Esophagus (tissue), 2 donors: ENCODE measurements at regions not wholly inside any gene's neighbourhood (a gene's known extent, or its start where the extent isn't known, plus 50 kb on each side); places are given as distances from the start of the nearest gene placed in this dataset.

Experiments
- H3K27ac ChIP-seq, 2 donors: one replicate each; pipeline ENCODE4 v1.5.1; 2013; ENCODE audit warnings: low read depth in 2 of 2, mild to moderate bottlenecking in 2 of 2, inconsistent platforms in 1 of 2, low read length in 1 of 2, moderate library complexity in 1 of 2
- H3K27me3 ChIP-seq, 2 donors: one replicate each; pipeline ENCODE4 v1.6.1; 2013; ENCODE audit warnings: low read length in 2 of 2, control low read depth in 1 of 2, mild to moderate bottlenecking in 1 of 2; ENCODE audit not compliant: insufficient read depth in 2 of 2, control insufficient read depth in 1 of 2
- H3K36me3 ChIP-seq, 2 donors: one replicate each; pipeline ENCODE4 v1.6.1; 2013; ENCODE audit warnings: low read length in 1 of 2; ENCODE audit not compliant: control insufficient read depth in 2 of 2, insufficient read depth in 2 of 2
- H3K4me1 ChIP-seq, 2 donors: one replicate each; pipeline ENCODE4 v1.6.1; 2013; ENCODE audit warnings: low read length in 1 of 2; ENCODE audit not compliant: control insufficient read depth in 2 of 2, insufficient read depth in 2 of 2
- H3K4me3 ChIP-seq, 2 donors: one replicate each; pipeline ENCODE4 v1.5.1; 2013; ENCODE audit warnings: low read length in 2 of 2, mild to moderate bottlenecking in 2 of 2, low read depth in 1 of 2, moderate library complexity in 1 of 2
- H3K9me3 ChIP-seq, 2 donors: one replicate each; pipeline ENCODE4 v1.6.1; 2013; ENCODE audit warnings: mild to moderate bottlenecking in 2 of 2, low read depth in 1 of 2, low read length in 1 of 2, moderate library complexity in 1 of 2; ENCODE audit not compliant: control insufficient read depth in 2 of 2, insufficient read depth in 1 of 2
- WGBS, 2 donors: extraction: QIAGEN DNeasy Blood & Tissue Kit; methylation state at CpG; one replicate each; pipeline ENCODE4 v1.1.7; 2013; 5-methylcytosine and 5-hydroxymethylcytosine counted together
- donor health status: healthy with polysubstance abuse.
- donor health status: Bipolar disorder and iron deficiency.

GRCh38 chr1:218827486-218827885 is 346.2 kb upstream of the LYPLAL1 start:
- H3K27me3 ChIP-seq, result no peaks in the 10 kb centered on the region
- no peaks in the 10 kb centered on the region for H3K4me1 ChIP-seq
- no peaks in the 10 kb centered on the region for H3K9me3 ChIP-seq
- no peaks in the 10 kb centered on the region for H3K36me3 ChIP-seq
- no peak overlapping the region for H3K27ac ChIP-seq
- no peak overlapping the region for H3K4me3 ChIP-seq

- Histone ChIP-seq H3K27me3 (no peaks in the 10 kb centered on the region), H3K4me3 (no peak overlapping the region), H3K27ac (no peak overlapping the region), H3K36me3 (no peaks in the 10 kb centered on the region), H3K9me3 (no peaks in the 10 kb centered on the region), H3K4me1 (no peaks in the 10 kb centered on the region)
- 86% methylated on average over 3 of the region's 3 CpGs for WGBS, 2 donors
These were observed 345.5 kb upstream of the LYPLAL1 start for GRCh38 chr1:218828125-218828650.

- Histone ChIP-seq H3K27ac (no peak overlapping the region), H3K4me1 (no peaks in the 10 kb centered on the region), H3K36me3 (no peaks in the 10 kb centered on the region), H3K4me3 (no peak overlapping the region), H3K27me3 (no peaks in the 10 kb centered on the region), H3K9me3 (no peaks in the 10 kb centered on the region)
- WGBS, 2 donors, result 43 to 62% methylated on average over 3 of the region's 3 CpGs
These were observed 344.6 kb upstream of the LYPLAL1 start for GRCh38 chr1:218829097-218829496.

GRCh38 chr1:218835609-218836008 is 338.1 kb upstream of the LYPLAL1 start:
- H3K9me3 ChIP-seq, result no peaks in the 10 kb centered on the region
- H3K27ac ChIP-seq, result no peak overlapping the region
- no peaks in the 10 kb centered on the region for H3K27me3 ChIP-seq
- H3K36me3 ChIP-seq, result no peaks in the 10 kb centered on the region
- no peak overlapping the region for H3K4me3 ChIP-seq
- 93 to 97% methylated on average over 1 of the region's 1 CpG for WGBS, 2 donors
- H3K4me1 ChIP-seq, result no peaks in the 10 kb centered on the region

DNA sequence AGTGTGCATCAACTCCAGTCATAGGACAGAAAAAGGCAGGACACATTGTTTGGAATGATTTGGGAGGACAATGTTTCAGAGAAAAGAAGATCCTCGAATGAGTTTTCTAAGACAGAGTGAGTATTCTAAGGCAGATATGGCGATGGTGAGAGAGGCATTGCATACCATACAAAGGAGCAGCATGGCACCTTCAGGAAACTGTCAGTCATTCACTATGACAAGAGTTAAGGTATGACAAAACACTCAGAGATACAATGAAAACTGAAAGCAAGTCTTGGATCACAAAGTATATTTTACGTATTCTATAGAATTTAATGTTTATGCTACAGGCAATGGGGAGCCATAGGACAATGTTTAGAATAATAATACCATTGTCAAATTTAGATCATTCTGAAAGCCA is 337.4 kb upstream of the LYPLAL1 start:
- no peaks in the 10 kb centered on the region for H3K36me3 ChIP-seq
- H3K4me3 ChIP-seq, result no peak overlapping the region
- H3K27me3 ChIP-seq, result no peaks in the 10 kb centered on the region
- H3K9me3 ChIP-seq, result no peaks in the 10 kb centered on the region
- WGBS, 2 donors, result 85 to 88% methylated on average over 3 of the region's 3 CpGs
- no peaks in the 10 kb centered on the region for H3K4me1 ChIP-seq
- no peak overlapping the region for H3K27ac ChIP-seq

- no peaks in the 10 kb centered on the region for H3K4me1 ChIP-seq
- H3K36me3 ChIP-seq, result no peaks in the 10 kb centered on the region
- 86 to 91% methylated on average over 2 of the region's 2 CpGs for WGBS, 2 donors
- H3K4me3 ChIP-seq, result no peak overlapping the region
- no peak overlapping the region for H3K27ac ChIP-seq
- no peaks in the 10 kb centered on the region for H3K27me3 ChIP-seq
- H3K9me3 ChIP-seq, result no peaks in the 10 kb centered on the region
These were observed 336.6 kb upstream of the LYPLAL1 start for GRCh38 chr1:218837051-218837450.

DNA sequence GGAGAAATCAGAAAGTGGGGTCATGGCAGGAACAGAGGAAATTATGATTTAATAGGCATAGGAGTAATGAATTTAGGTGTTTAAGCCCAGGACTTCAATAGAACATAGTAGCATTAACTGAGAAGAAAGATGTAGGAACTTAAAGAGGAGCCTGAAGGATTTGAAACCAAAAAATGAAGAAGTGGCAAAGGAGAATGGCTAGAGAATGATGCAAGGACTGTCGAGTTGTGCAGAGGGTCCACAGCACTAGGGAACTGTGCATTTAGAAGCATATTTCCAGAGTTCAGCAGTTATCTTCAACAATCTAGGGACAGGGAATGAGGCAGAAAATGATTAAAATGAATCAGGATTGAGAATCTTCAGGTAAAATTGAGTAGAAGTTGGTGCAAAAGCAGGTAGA is 328.1 kb upstream of the LYPLAL1 start:
- H3K27me3 ChIP-seq, result no peaks in the 10 kb centered on the region
- H3K36me3 ChIP-seq, result no peaks in the 10 kb centered on the region
- no peak overlapping the region for H3K4me3 ChIP-seq
- H3K27ac ChIP-seq, result no peak overlapping the region
- no peaks in the 10 kb centered on the region for H3K4me1 ChIP-seq
- no peaks in the 10 kb centered on the region for H3K9me3 ChIP-seq
- 74 to 85% methylated on average over 1 of the region's 1 CpG for WGBS, 2 donors

GRCh38 chr1:218846181-218846580 is 327.5 kb upstream of the LYPLAL1 start:
- Histone ChIP-seq H3K4me1 (no peaks in the 10 kb centered on the region), H3K27ac (no peak overlapping the region), H3K36me3 (no peaks in the 10 kb centered on the region), H3K27me3 (no peaks in the 10 kb centered on the region), H3K4me3 (no peak overlapping the region), H3K9me3 (no peaks in the 10 kb centered on the region)
- WGBS, 2 donors, result 89 to 92% methylated on average over 4 of the region's 4 CpGs

- Histone ChIP-seq H3K4me3 (no peak overlapping the region), H3K27ac (no peak overlapping the region), H3K9me3 (no peaks in the 10 kb centered on the region), H3K4me1 (no peaks in the 10 kb centered on the region), H3K36me3 (no peaks in the 10 kb centered on the region), H3K27me3 (no peaks in the 10 kb centered on the region)
- WGBS, 2 donors, result 79 to 84% methylated on average over 3 of the region's 3 CpGs
These were observed 326.4 kb upstream of the LYPLAL1 start for GRCh38 chr1:218847089-218847768.

DNA sequence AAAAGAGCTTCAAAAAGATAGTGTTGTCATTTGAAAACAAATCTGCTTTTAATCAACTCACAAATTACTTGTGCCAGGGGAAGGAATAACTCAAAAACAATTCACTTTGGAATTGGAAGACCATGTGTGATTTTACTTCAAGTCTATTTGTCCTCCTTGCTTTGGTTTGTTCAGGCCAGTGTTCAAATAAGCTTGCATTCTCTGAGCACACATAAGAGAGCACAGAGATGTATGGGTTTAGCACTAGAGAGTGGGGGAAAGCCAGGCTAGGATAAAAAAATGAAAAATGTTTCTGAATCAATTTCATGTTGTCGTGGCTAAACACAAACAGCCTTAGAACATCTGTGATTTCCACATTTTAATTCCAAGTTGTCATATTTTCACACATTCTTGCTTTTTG is 325.7 kb upstream of the LYPLAL1 start:
- Histone ChIP-seq H3K4me3 (no peak overlapping the region), H3K27me3 (no peaks in the 10 kb centered on the region), H3K4me1 (no peaks in the 10 kb centered on the region), H3K9me3 (no peaks in the 10 kb centered on the region), H3K36me3 (no peaks in the 10 kb centered on the region), H3K27ac (no peak overlapping the region)
- 56 to 74% methylated on average over 1 of the region's 1 CpG for WGBS, 2 donors
